ENCODE measurements at regions not wholly inside any gene's neighbourhood (a gene's known extent, or its start where the extent isn't known, plus 50 kb on each side); places are given as distances from the start of the nearest gene placed in this dataset.
"Not testable (repeated sequence)": the region's sequence is repeated elsewhere in the genome, so short reads cannot be mapped to it uniquely, and the experiment has no call there.

DNA sequence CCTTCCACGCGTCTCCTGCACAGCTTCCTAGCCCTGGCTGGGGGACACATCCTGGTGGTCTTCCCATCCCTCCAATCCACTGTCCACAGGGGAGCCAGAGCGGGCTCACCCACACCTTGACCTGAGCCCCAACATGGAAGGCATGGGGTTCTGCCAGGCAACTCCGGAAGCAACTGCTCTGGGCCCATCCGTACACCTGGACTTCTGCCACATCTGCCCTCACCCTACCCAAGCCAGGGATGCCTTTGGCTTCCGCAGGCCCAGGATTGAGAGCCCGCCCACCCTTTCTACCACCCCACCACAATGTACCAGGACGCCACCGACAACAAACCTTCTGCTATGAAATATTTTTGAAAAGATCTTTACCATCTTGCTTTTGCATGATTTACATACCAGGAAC lies 89.8 kb downstream of the KCNJ18 start:
- DNase-seq: not testable (repeated sequence)

DNA sequence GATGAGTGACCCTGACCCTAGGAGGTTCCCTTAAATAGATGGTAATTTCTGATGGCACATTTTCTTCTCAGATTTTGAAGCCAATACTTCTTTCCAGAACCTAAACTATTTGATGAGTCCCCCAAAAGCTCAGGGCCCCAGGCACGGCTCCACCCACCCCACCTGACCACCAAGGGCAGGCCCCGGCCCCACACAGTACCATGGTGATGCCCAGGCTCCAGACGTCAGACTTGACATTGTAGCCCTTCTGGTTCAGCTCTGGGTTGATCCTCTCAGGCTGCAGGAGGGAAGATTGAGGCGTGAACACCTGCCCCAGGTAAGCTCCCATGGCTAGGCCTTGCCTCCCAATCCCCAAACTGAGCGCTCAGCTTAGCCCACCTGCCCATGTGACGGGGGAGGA lies 90.3 kb downstream of the KCNJ18 start:
- not testable (repeated sequence) for DNase-seq

DNA sequence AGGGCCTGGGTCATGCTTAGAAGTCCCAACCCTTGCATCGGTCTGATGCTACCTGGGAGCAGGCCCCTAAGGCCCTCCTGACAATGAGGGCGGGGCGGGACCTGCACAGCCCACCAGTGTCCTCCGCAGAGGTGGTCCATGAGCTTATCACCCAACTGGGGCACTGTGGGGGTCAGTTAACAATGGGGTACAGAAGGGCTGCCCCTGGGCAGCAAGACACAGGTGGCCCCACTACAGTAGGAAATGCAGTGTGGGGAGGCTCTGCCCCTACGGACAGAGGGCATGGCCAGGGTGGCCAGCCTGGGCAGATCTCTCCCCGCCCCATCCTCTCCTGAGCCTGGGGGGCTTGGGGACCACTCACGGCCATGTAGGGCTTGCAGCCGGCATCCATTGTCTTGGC lies 90.7 kb downstream of the KCNJ18 start:
- not testable (repeated sequence) for DNase-seq

DNA sequence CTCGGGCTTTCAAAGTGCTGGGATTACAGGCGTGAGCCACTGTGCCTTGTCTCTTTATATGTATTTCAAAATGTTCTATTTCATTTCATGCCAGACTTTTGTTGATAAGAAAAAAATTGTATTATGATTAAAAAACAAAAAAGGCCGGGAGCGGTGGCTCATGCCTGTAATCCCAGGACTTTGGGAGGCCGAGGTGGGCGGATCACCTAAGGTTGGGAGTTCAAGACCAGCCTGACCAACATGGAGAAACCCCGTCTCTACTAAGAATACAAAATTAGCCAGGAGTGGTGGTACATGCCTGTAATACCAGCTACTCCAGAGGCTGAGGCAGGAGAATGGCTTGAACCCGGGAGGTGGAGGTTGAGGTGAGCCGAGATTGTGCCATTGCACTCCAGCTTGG lies 121.9 kb downstream of the KCNJ18 start:
- not testable (repeated sequence) for DNase-seq

DNA sequence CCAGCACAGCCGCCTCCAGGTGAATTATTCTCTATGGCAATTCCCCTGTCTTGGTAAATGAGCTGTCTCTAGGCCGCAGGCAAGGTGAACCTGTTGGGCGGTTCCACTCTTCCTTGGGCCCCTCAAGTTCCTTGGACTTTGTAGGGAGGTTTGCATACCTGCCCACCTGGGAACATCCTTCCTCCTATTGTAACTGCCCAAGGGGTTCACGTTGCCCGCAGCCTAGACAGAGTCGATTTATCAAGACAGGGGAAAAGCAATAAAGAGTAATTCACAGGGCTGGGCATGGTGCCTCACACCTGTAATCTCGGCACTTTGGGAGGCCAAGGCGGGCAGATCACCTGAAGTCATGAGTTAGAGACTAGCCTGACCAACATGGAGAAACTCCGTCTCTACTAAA lies 122.5 kb downstream of the KCNJ18 start:
- DNase-seq: no peak

DNA sequence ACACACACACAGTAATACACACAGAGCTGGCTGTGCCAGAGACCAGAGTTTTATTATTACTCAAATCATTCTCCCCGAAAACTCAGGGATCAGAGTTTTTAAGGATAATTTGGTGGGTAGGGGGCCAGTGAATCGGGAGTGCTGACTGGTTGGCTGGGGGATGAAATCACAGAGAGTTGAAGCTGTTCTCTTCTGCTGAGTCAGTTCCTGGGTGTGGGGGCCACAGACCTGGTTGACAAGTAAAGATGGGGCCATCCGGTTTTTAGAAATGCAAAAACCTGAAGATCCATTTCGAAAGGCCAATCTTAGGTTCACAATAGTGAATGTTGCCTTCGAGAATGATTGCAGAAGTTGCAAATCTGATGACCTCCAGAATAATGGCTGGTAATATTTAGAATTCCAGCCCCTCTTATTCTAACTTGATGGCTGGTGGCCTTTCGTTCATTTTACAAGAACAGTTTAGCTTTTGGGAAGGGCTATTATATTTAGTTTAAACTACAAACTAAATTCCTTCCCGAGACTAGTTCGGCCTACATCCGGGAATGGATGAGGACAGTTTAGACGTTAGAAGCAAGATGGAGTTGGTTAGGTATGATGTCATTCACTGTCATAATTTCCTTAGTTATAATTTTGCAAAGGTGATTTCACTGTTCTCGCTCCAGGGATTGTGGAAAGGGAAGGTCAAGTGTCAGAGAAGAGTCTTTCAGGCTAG lies 123.2 kb downstream of the KCNJ18 start:
- DNase-seq: no peak

DNA sequence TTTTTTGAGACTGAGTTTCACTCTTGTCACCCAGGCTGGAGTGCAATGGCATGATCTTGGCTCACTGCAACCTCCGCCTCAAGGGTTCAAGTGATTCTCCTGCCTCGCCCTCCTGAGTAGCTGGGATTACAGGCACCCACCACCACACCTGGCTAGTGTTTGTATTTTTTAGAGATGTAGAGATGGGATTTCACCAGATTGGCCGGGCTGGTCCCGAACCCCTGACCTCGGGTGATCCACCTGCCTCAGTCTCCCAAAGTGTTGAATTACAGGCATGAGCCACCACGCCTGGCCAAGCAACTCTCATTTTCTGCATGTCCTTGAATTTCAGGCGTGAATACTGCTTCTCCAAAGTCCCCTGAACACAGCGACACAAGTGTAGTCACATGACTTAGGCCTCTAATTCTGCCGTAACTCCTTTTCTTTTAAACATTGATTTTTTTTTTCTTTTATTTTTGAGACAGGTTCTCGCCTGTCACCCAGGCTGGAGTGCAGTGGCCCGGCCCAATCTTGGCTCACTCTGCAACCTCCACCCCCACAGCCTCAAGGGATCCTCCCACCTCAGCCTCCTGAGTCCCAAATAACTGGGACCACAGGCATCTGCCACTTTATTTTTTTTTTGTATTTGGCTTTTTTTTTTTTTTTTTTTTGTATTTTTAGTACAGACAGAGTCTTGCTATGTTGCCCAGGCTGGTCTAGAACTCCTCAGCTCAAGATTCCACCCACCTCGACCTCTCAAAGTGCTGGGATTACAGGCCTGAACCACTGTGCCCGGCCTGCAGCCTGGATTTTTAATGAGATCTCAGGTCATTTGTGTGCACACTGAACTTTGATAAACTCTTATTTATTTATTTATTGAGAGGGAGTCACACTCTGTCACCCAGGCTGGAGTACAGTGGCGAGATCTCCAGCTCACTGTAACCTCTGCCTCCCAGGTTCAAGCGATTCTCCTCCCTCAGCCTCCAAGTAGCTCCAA lies 124.6 kb downstream of the KCNJ18 start:
- no peak for DNase-seq

DNA sequence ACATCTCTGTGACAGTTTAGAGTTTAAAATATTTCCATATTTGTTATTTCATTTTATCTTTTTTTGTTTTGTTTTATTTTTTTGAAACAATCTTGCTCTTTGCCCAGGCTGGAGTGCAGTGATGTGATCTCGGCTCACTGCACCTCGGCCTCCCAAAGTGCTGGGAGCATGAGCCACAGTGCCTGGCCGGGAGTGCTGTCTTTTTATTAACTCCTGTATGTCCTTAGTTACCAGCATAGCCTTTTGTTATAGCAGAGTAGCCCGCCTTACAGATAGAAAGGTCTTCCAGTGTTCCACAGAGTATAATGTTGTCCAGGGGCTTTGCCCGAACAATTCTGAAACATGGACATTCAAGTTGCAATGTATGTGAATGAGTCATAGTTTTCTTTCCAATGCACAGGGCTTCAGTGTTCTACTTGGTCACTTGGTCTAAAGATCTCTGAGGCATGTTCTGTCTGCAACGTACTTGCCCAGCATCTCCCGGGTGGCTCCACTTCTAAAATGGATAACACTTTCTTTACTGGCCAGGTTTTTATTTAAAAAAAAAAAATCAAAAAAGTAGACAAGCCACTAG lies 125.6 kb downstream of the KCNJ18 start:
- DNase-seq: no peak

DNA sequence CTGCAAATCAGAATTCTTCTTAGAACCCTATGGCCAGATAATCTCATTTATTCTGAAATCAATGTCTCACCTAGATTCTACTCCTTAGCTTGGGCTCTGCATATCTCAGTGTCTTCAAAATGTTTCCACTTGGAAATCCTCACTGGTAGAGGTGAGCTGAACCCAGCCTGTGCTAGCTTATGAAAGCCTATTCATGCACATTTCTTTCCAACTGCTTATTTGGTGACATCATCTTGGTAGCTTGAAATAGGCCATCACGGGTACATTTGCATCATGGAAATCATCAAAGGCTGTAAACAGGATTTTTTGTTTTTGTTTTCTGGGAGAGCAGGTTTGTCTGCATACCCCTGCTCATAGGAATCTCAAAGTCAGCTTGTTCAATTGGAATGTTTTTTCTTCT lies 130.8 kb downstream of the KCNJ18 start:
- no peak for DNase-seq

DNA sequence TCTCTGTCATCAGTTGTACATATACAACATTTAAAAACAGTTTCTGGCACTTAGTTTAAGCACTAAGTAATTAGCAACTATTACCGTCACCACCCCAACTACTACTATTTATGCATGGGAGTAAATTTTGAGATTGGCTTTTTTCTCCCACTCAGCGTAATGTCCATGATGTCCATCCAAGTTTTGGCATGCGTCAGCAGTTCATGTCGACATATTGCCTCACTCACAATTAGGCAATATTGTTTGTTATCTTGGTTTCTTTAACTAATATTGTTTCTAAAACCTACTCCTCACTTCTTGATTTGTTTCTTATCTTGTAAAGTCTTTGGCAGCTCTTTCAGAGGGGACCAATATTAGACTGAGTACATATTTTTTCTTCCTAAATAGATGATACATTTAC lies 131.3 kb downstream of the KCNJ18 start:
- DNase-seq: no peak

DNA sequence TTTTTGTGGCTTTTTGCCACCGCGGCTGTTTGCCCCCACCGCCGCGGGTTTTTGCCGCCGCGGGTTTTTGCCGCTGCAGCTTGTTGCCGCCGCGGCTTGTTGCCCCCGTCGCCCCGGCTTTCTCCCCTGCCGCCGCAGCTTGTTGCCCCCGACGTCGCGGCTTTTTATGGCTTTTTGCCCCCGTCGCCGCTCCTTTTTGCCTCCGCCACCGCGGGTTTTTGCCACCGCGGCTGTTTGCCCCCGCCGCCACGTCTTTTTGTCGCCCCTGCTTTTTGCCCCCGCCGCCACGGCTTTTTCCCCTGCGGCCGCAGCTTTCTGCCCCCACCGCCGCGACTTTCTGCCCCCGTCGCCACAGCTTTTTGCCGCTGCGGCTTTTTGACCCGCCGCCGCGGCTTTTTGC lies 149.5 kb downstream of the KCNJ18 start:
- DNase-seq: no peak

DNA sequence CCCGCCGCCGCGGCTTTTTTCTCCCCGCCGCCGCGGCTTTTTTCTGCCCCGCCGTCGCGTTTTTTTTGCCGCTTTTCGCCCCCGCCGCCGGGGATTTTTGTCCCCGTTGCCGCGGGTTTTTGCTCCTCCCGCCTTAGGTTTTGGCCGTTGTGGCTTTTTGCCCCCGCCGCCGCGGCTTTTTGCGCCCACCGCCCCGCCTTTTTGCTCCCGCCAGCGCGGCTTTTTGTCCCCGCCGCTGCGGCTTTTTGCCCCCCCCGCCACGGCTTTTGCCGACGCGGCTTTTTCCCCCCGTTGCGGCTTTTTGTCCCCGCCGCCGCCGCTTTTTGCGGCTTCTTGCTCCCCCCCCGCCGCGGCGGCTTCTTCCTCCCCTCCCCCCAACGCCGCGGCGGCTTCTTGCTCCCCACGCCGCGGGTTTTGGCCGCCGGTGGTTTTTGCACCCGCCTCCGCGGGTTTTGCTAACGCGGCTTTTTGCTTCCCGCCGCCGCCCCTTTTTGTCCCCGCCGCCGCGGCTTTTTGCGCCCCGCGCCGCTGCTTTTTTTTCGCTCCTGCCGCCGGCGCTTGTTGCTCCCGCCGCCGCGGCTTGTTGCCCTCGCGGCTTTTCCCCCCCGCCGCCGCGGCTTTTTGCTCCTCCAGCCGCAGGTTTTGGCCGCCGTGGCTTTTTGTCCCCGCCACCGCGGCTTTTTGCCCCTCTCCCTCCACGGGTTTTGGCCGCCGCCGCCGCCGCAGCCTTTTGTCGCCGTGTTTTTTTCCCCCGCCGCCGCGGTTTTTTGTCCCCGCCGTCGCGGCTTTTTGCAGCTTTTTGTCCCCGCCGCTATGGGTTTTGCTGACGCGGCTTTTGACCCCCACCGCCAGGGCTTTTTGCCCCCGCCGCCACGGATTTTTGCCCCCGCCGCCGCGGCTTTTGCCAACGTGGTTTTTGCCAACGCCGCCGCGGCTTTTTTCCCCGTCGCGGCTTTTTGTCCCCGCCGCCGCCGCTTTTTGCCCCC lies 150.3 kb downstream of the KCNJ18 start:
- no peak for DNase-seq

DNA sequence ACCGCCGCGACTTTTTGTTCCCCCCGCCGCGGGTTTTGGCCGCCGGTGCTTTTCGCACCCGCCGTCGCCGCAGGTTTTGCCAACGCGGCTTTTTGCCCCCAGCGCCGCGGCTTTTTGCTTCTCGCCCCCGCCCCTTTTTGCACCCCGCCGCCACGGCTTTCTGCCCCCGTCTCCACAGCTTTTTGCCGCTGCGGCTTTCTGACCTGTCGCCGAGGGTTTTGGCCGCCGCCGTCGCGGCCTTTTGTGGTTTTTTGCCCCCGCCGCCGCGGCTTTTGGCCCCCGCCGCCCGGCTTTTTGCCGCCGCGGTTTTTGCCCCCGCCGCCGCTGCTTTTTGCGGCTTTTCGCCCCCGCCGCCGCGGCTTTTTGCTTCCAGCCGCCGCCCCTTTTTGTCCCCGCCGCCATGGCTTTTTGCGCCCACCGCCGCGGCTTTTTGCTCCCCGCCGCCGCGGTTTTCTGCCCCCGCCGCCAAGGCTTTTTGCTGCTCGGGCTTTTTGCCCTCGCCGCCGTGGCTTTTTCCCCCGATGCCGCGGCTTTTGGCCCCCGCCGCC lies 151.1 kb downstream of the KCNJ18 start:
- no peak for DNase-seq

DNA sequence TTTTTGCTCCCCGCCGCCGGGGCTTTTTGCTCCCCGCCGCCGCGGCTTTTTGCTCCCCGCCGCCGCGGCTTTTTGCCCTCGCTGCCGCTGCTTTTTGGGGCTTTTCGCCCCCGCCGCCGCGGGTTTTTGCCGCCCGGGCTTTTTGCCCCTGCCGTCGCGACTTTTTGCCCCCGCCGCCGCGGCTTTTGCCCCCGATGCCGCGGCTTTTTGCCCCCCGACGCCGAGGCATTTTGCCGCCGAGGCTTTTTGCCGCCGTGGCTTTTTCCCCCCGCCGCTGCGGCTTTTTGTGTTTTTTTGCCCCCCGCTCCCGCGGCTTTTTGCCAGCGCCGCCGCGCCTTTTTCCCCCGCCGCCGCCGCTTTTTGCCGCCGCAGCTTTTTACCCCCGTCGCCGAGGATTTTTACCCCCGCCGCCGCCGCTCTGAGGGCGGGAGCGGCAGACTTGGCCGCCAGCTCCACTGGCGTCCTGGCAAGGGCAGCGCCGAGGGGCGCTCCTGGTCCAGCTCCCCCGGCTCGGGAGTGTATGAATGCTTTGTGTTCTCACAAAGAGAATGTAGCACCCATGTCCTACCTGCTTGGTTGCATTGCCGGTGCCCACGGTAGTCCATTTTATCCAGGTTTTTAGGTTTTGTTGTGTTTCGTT lies 151.7 kb downstream of the KCNJ18 start:
- DNase-seq: no peak

DNA sequence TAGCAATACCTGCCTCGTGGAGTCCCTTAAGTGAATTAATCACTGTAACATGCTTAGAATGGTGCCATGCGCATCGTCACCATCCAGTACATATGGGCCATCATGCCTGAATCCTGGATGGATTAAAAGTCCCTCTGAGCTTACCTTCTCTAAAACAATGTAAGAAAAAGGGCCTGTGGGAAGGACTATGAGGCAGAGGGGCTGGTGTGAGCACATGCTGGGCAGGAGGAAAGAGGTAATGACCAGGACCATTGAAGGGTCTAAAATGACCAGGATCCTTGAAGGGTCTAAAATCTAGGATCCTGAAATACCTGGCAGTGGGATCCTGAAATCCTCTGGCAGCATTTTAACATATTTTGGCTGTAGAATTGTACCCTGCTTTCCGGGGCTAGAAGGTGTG lies 156.2 kb downstream of the KCNJ18 start:
- DNase-seq: not testable (repeated sequence)

DNA sequence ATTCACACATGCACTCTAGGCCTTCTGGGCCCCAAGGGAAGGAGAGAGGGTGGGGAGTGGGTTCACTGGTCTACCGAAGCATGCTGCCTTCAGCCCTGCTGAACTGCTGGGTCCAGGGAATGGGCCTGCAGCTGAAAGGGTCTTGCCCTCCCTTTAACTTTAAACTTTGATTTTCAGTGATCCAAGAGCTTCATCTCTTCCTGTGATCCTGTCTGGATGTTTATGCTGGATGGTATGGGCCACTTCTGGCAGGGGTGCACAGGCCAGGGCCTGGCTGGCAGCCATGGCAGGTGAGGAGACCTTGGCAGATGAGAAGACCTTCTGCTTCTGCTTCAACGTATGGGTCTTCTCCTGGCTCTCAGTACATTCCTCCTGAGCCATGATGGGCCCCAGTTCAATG lies 156.7 kb downstream of the KCNJ18 start:
- DNase-seq: not testable (repeated sequence)

DNA sequence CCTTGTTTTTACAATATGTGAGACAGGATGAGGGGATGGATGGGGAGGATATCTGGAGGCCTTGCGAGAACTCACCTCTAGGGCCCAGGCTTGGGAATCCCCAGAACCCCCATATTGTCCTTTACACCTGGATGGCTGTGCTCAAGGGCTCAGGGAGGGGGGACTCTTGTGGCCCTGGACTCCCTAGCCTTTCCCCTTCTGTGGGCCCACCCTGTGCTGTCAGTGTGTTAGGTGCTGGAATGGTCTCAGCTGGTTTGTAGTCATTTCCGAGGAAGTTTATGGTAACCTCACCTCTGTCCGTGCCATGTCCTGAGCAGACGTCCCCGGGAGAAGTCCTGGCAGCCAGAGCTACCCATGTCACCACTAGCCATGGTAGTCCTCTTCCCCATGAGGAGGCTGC lies 158.3 kb downstream of the KCNJ18 start:
- DNase-seq: not testable (repeated sequence)
